Ishikawa (cell line): ENCODE measurements at regions not wholly inside any gene's neighbourhood (a gene's known extent, or its start where the extent isn't known, plus 50 kb on each side); places are given as distances from the start of the nearest gene placed in this dataset.

ENCODE experiments used
- CEBPB ChIP-seq: IDR thresholded peaks from 2 replicates; pipeline ENCODE4 v1.6.1; 2012
- CREB1 ChIP-seq: IDR thresholded peaks from 2 replicates; pipeline ENCODE4 v1.6.1; 2012; ENCODE audit warnings: low read depth
- EGR1 ChIP-seq: IDR thresholded peaks from 2 replicates; pipeline ENCODE4 v1.6.1; 2012
- EP300 ChIP-seq: IDR thresholded peaks from 2 replicates; pipeline ENCODE4 v1.6.1; 2012; ENCODE audit warnings: borderline replicate concordance
- FOXM1 ChIP-seq: IDR thresholded peaks from 2 replicates; pipeline ENCODE4 v1.6.1; 2012; ENCODE audit warnings: low read depth, borderline replicate concordance
- MAX ChIP-seq: IDR thresholded peaks from 2 replicates; pipeline ENCODE4 v1.6.1; 2012
- NFIC ChIP-seq: IDR thresholded peaks from 2 replicates; pipeline ENCODE4 v1.6.1; 2012
- RAD21 ChIP-seq: IDR thresholded peaks from 2 replicates; pipeline ENCODE4 v1.6.1; 2012; ENCODE audit warnings: low read depth
- REST ChIP-seq: IDR thresholded peaks from 2 replicates; pipeline ENCODE4 v1.6.1; 2012; ENCODE audit warnings: low read depth, mild to moderate bottlenecking
- TAF1 ChIP-seq: IDR thresholded peaks from 2 replicates; pipeline ENCODE4 v1.6.1; 2012; ENCODE audit warnings: low read depth, mild to moderate bottlenecking
- TCF12 ChIP-seq: IDR thresholded peaks from 2 replicates; pipeline ENCODE4 v1.6.1; 2012; ENCODE audit warnings: low read depth
- TEAD4 ChIP-seq: IDR thresholded peaks from 2 replicates; pipeline ENCODE4 v1.6.1; 2012
- USF1 ChIP-seq: IDR thresholded peaks from 2 replicates; pipeline ENCODE4 v1.6.1; 2012
- YY1 ChIP-seq: IDR thresholded peaks from 2 replicates; pipeline ENCODE4 v1.6.1; 2012; ENCODE audit warnings: low read depth
- ZBTB7A ChIP-seq: IDR thresholded peaks from 2 replicates; pipeline ENCODE4 v1.6.1; 2012; ENCODE audit warnings: low read depth

- no peak for TF ChIP-seq RAD21
- no peak for TF ChIP-seq CREB1
- no peak for TF ChIP-seq ZBTB7A
- no peak for TF ChIP-seq NFIC
- TF ChIP-seq TCF12, result no peak
- no peak for TF ChIP-seq YY1
These were observed 129.9 kb upstream of the COL21A1 start for GRCh38 chr6:56377295-56377694.

- TF ChIP-seq USF1, result no peak
- TF ChIP-seq MAX, result no peak
- TF ChIP-seq TAF1, result no peak
- TF ChIP-seq TCF12, result no peak
- TF ChIP-seq CEBPB, result no peak
- TF ChIP-seq EGR1, result no peak
- no peak for TF ChIP-seq CREB1
- TF ChIP-seq EP300, result no peak
- TF ChIP-seq ZBTB7A, result no peak
- TF ChIP-seq RAD21, result no peak
These were observed 128.4 kb upstream of the COL21A1 start for GRCh38 chr6:56375806-56376205.

GRCh38 chr6:56374841-56375369, 127.5 kb upstream of the COL21A1 start:
- no peak for TF ChIP-seq USF1

GRCh38 chr6:56372406-56372995, 125.1 kb upstream of the COL21A1 start:
- TF ChIP-seq CEBPB, result no peak
- no peak for TF ChIP-seq TAF1
- no peak for TF ChIP-seq MAX

- no peak for TF ChIP-seq MAX
- no peak for TF ChIP-seq ZBTB7A
- TF ChIP-seq CREB1, result no peak
- peak; percentile 95 for TF ChIP-seq NFIC
- TF ChIP-seq TCF12, result peak; percentile 41; the same call in 1 of the 2 replicates
- 0 out of 2 replicates have a peak, but pooled peaks have one; percentile 35 for TF ChIP-seq CEBPB
- TF ChIP-seq EGR1, result no peak
- no peak for TF ChIP-seq YY1
- TF ChIP-seq USF1, result no peak
- peak; percentile 68 for TF ChIP-seq FOXM1
- TF ChIP-seq EP300, result peak; percentile 66; the same call in 1 of the 2 replicates
These were observed 123.3 kb upstream of the COL21A1 start for GRCh38 chr6:56370561-56371211.

GRCh38 chr6:56370127-56370540, 122.8 kb upstream of the COL21A1 start:
- TF ChIP-seq RAD21, result peak; percentile 71
- no peak for TF ChIP-seq TAF1

GRCh38 chr6:56368491-56368890, 121.1 kb upstream of the COL21A1 start:
- TF ChIP-seq TEAD4, result no peak
- no peak for TF ChIP-seq EGR1
- TF ChIP-seq FOXM1, result no peak
- TF ChIP-seq MAX, result no peak

- TF ChIP-seq MAX, result no peak
- TF ChIP-seq TEAD4, result no peak
- TF ChIP-seq REST, result no peak
- TF ChIP-seq EGR1, result no peak
- TF ChIP-seq RAD21, result no peak
- TF ChIP-seq ZBTB7A, result no peak
- no peak for TF ChIP-seq TCF12
- no peak for TF ChIP-seq CREB1
- TF ChIP-seq TAF1, result no peak
- TF ChIP-seq FOXM1, result no peak
- TF ChIP-seq NFIC, result no peak
- no peak for TF ChIP-seq CEBPB
- no peak for TF ChIP-seq EP300
- no peak for TF ChIP-seq YY1
- no peak for TF ChIP-seq USF1
These were observed 118.9 kb upstream of the COL21A1 start for GRCh38 chr6:56366141-56366852.
